Caco-2 (cell line): ENCODE measurements at regions not wholly inside any gene's neighbourhood (a gene's known extent, or its start where the extent isn't known, plus 50 kb on each side); places are given as distances from the start of the nearest gene placed in this dataset.

Source experiments
- BruUV-seq: library from RNA; stranded (reverse); fragments of 400-500 nt; replicated peaks from 2 replicates; lab custom pipeline; 2021; lab: Mats Ljungman, UMichigan
- CTCF ChIA-PET: fragments of 300-600 bp; sonication (Branson Sonifier 250); formaldehyde crosslinking; loops from one replicate; lab custom pipeline; 2022; ENCODE audit warnings: antibody characterized with exemption; lab: Charles Lee
- POLR2A ChIA-PET: fragments of 300-600 bp; sonication (Branson Sonifier 250); formaldehyde crosslinking; loops from one replicate; lab custom pipeline; 2022; ENCODE audit warnings: antibody characterized with exemption; lab: Charles Lee
- DNase-seq, 2 experiments: peaks; one replicate each; pipeline versions ENCODE4 v3.0.0 to v3.0.0-alpha.2; 2020 to 2022
- H3K27me3 ChIP-seq: replicated peaks from 2 replicates; pipeline ENCODE4 v1.6.0; 2011; ENCODE audit warnings: low read length; ENCODE audit not compliant: control insufficient read depth, insufficient read depth
- H3K36me3 ChIP-seq: 2 replicates; pipeline ENCODE4 v1.5.1; 2011; ENCODE audit warnings: low read length; ENCODE audit not compliant: control insufficient read depth, insufficient read depth
- H3K4me1 ChIP-seq: fragments of 250-450 bp; sonication (Bioruptor Pico); 2 replicates; pipeline ENCODE4 v1.5.1; 2020; ENCODE audit warnings: mild to moderate bottlenecking
- H3K4me3 ChIP-seq: 2 replicates; pipeline ENCODE4 v1.5.1; 2011; ENCODE audit warnings: low read depth, mild to moderate bottlenecking, control low read depth, low read length
- H3K9me3 ChIP-seq: fragments of 250-450 bp; sonication (Bioruptor Pico); 2 replicates; pipeline ENCODE4 v1.5.1; 2020; ENCODE audit warnings: mild to moderate bottlenecking, moderate library complexity
- H3K27ac Mint-ChIP-seq: one replicate; pipeline ENCODE4 v1.8.0; 2022; ENCODE audit warnings: mixed read lengths; ENCODE audit not compliant: unreplicated experiment
- H3K27me3 Mint-ChIP-seq: one replicate; pipeline ENCODE4 v1.8.0; 2022; ENCODE audit warnings: mixed read lengths; ENCODE audit not compliant: insufficient read depth, unreplicated experiment
- H3K36me3 Mint-ChIP-seq: one replicate; pipeline ENCODE4 v1.8.0; 2022; ENCODE audit warnings: mild to moderate bottlenecking, mixed read lengths; ENCODE audit not compliant: insufficient read depth, unreplicated experiment
- H3K4me1 Mint-ChIP-seq: one replicate; pipeline ENCODE4 v1.8.0; 2022; ENCODE audit warnings: low read depth, mixed read lengths; ENCODE audit not compliant: unreplicated experiment
- H3K4me3 Mint-ChIP-seq: one replicate; pipeline ENCODE4 v1.8.0; 2022; ENCODE audit warnings: mild to moderate bottlenecking, moderate library complexity, mixed read lengths; ENCODE audit not compliant: unreplicated experiment
- H3K9me3 Mint-ChIP-seq: one replicate; pipeline ENCODE4 v1.8.0; 2022; ENCODE audit warnings: mixed read lengths; ENCODE audit not compliant: unreplicated experiment
- CTCF ChIP-seq, 2 experiments: fragments of 200-600 bp in 1 of 2; IDR thresholded peaks; 1 replicate in 1 of 2; 2 replicates in 1 of 2; pipeline versions ENCODE4 v1.5.1 to v1.8.0; 2011 to 2022; ENCODE audit warnings: antibody characterized with exemption in 1 of 2, control low read depth in 1 of 2, inconsistent platforms in 1 of 2, low read depth in 1 of 2, low read length in 1 of 2, mild to moderate bottlenecking in 1 of 2, moderate library complexity in 1 of 2; ENCODE audit not compliant: insufficient read depth in 1 of 2, severe bottlenecking in 1 of 2, unreplicated experiment in 1 of 2
- intact Hi-C: fragments of 100-400 bp; cut with micrococcal nuclease; formaldehyde crosslinking; loops from one replicate; pipeline ENCODE4 v1.10.0; 2022; ENCODE audit not compliant: unreplicated experiment

GRCh38 chr11:88016392-88017170 lies 158.7 kb downstream of the RAB38 start:
- Histone ChIP-seq H3K4me1 (no peaks in the 10 kb centered on the region), H3K9me3 (no peaks in the 10 kb centered on the region), H3K36me3 (no peaks in the 10 kb centered on the region), H3K27me3 (no peaks in the 10 kb centered on the region), H3K4me3 (no peak overlapping the region)
- ChIA-PET CTCF (interaction anchor here (0.6 to 1.9 kb wide), 11 partner anchors 42 to 535 kb away, joined by 3 to 15 read pairs (median 5); partner anchors contain the start of gene CTSC), POLR2A (no interaction called here)
- peak; percentile 83 to 88 for DNase-seq
- peaks cover 6% of the 10 kb centered on the region for H3K4me1 Mint-ChIP-seq
- no peaks in the 10 kb centered on the region for H3K36me3 Mint-ChIP-seq
- no peaks in the 10 kb centered on the region for H3K27me3 Mint-ChIP-seq
- intact Hi-C loops = loop anchor here (1.0 kb wide), 8 partner anchors 87 to 871 kb away; no protein-coding TSS in a partner anchor
- no peak overlapping the region for H3K27ac Mint-ChIP-seq
- BruUV-seq = no TSS peak
- no peaks in the 10 kb centered on the region for H3K9me3 Mint-ChIP-seq
- peak; percentile 88 to 89 for TF ChIP-seq CTCF (IDR thresholded peaks at IDR 0.05; ENCODE audit: insufficient read depth in 1 of 2, low read depth in 1 of 2, low read length in 1 of 2, severe bottlenecking in 1 of 2, unreplicated experiment in 1 of 2)
- H3K4me3 Mint-ChIP-seq = no peak overlapping the region

- Mint-ChIP-seq H3K27me3 (no peaks in the 10 kb centered on the region), H3K36me3 (no peaks in the 10 kb centered on the region), H3K9me3 (no peaks in the 10 kb centered on the region), H3K27ac (no peak overlapping the region), H3K4me3 (no peak overlapping the region), H3K4me1 (peaks cover 6% of the 10 kb centered on the region)
- no peaks in the 10 kb centered on the region for H3K36me3 ChIP-seq
- H3K9me3 ChIP-seq = no peaks in the 10 kb centered on the region
- intact Hi-C loops = no loop called here
- H3K27me3 ChIP-seq = no peaks in the 10 kb centered on the region
- H3K4me3 ChIP-seq = no peak overlapping the region
- no peak for TF ChIP-seq CTCF (IDR thresholded peaks at IDR 0.05; ENCODE audit: insufficient read depth in 1 of 2, low read depth in 1 of 2, low read length in 1 of 2, severe bottlenecking in 1 of 2, unreplicated experiment in 1 of 2)
- ChIA-PET POLR2A (interaction anchor here (0.5 kb wide), 1 partner anchor 43 kb away, joined by 3 read pairs; no protein-coding TSS in a partner anchor), CTCF (no interaction called here)
- DNase-seq = no peak
- H3K4me1 ChIP-seq = no peaks in the 10 kb centered on the region
- no TSS peak for BruUV-seq
Observed at GRCh38 chr11:88015170-88015569, 160.1 kb downstream of the RAB38 start.

- no peaks in the 10 kb centered on the region for H3K36me3 ChIP-seq
- intact Hi-C loops = no loop called here
- no peaks in the 10 kb centered on the region for H3K4me1 ChIP-seq
- peaks cover 6% of the 10 kb centered on the region for H3K4me1 Mint-ChIP-seq
- TF ChIP-seq CTCF (IDR thresholded peaks at IDR 0.05; ENCODE audit: insufficient read depth in 1 of 2, low read depth in 1 of 2, low read length in 1 of 2, severe bottlenecking in 1 of 2, unreplicated experiment in 1 of 2) = no peak
- POLR2A ChIA-PET = no interaction called here
- H3K27me3 Mint-ChIP-seq = no peaks in the 10 kb centered on the region
- H3K4me3 ChIP-seq = no peak overlapping the region
- H3K27ac Mint-ChIP-seq = no peak overlapping the region
- H3K9me3 Mint-ChIP-seq = no peaks in the 10 kb centered on the region
- H3K36me3 Mint-ChIP-seq = no peaks in the 10 kb centered on the region
- DNase-seq = no peak
- H3K27me3 ChIP-seq = no peaks in the 10 kb centered on the region
- no peaks in the 10 kb centered on the region for H3K9me3 ChIP-seq
- BruUV-seq = no TSS peak
- CTCF ChIA-PET = no interaction called here
- no peak overlapping the region for H3K4me3 Mint-ChIP-seq
Observed at GRCh38 chr11:88013508-88014065, 161.7 kb downstream of the RAB38 start.
